CD4-positive, CD25-positive, alpha-beta regulatory T cell (primary cell): ENCODE measurements at regions not wholly inside any gene's neighbourhood (a gene's known extent, or its start where the extent isn't known, plus 50 kb on each side); places are given as distances from the start of the nearest gene placed in this dataset.
A peak's percentile ranks its signal among the peaks of the same experiment; 100 is the strongest.
"Not testable (repeated sequence)": the region's sequence is repeated elsewhere in the genome, so short reads cannot be mapped to it uniquely, and the experiment has no call there.

ENCODE experiments used
- ATAC-seq, 2 donors: fragments of 150-1000 bp; cut with Tn5 transposase; one replicate each; pipeline ENCODE4 v1.10.0; 2021; ENCODE audit warnings: low read depth in 2 of 2, moderate number of reproducible peaks in 2 of 2, moderate library complexity in 1 of 2
- DNase-seq, 3 donors: peaks; one replicate each; pipeline versions ENCODE4 v3.0.0 to v3.0.0-alpha.2; 2012 to 2022; ENCODE audit warnings: mixed read lengths in 1 of 3
- H3K27ac ChIP-seq: one replicate; pipeline ENCODE4 v1.7.0; 2013; ENCODE audit warnings: mild to moderate bottlenecking, low read length; ENCODE audit not compliant: insufficient read depth, poor library complexity, severe bottlenecking
- H3K27me3 ChIP-seq: one replicate; pipeline ENCODE4 v1.7.0; 2013; ENCODE audit warnings: low read length; ENCODE audit not compliant: control insufficient read depth, insufficient read depth
- H3K36me3 ChIP-seq: one replicate; pipeline ENCODE4 v1.7.0; 2013; ENCODE audit warnings: mild to moderate bottlenecking, low read length, moderate library complexity; ENCODE audit not compliant: control insufficient read depth, insufficient read depth
- H3K4me1 ChIP-seq: 2 replicates; pipeline ENCODE4 v1.7.0; 2013; ENCODE audit warnings: mild to moderate bottlenecking, low read length; ENCODE audit not compliant: insufficient read depth, control insufficient read depth, poor library complexity, severe bottlenecking
- H3K4me3 ChIP-seq: one replicate; pipeline ENCODE4 v1.7.0; 2013; ENCODE audit warnings: low read depth, mild to moderate bottlenecking, low read length, moderate library complexity
- H3K9me3 ChIP-seq, 2 experiments: 1 replicate in 1 of 2; 2 replicates in 1 of 2; pipeline ENCODE4 v1.7.0; 2013; ENCODE audit warnings: low read length in 2 of 2, mild to moderate bottlenecking in 1 of 2, moderate library complexity in 1 of 2; ENCODE audit not compliant: control insufficient read depth in 2 of 2
- H3K27ac Mint-ChIP-seq, 3 donors: one replicate each; pipeline ENCODE4 v1.8.0; 2020 to 2022; ENCODE audit warnings: mild to moderate bottlenecking in 3 of 3, mixed read lengths in 3 of 3, moderate library complexity in 2 of 3
- H3K27me3 Mint-ChIP-seq: one replicate; pipeline ENCODE4 v1.8.0; 2022; ENCODE audit warnings: mild to moderate bottlenecking, mixed read lengths
- H3K36me3 Mint-ChIP-seq: one replicate; pipeline ENCODE4 v1.8.0; 2020; ENCODE audit warnings: mixed read lengths
- H3K4me1 Mint-ChIP-seq, 4 donors: one replicate each; pipeline ENCODE4 v1.8.0; 2020 to 2022; ENCODE audit warnings: mixed read lengths in 4 of 4, mild to moderate bottlenecking in 1 of 4
- H3K4me3 Mint-ChIP-seq, 4 donors: one replicate each; pipeline ENCODE4 v1.8.0; 2020 to 2022; ENCODE audit warnings: mild to moderate bottlenecking in 4 of 4, mixed read lengths in 4 of 4, moderate library complexity in 3 of 4
- H3K9me3 Mint-ChIP-seq, 7 donors: one replicate each; pipeline ENCODE4 v1.8.0; 2020 to 2022; ENCODE audit warnings: mixed read lengths in 7 of 7, mild to moderate bottlenecking in 3 of 7, moderate library complexity in 2 of 7

DNA sequence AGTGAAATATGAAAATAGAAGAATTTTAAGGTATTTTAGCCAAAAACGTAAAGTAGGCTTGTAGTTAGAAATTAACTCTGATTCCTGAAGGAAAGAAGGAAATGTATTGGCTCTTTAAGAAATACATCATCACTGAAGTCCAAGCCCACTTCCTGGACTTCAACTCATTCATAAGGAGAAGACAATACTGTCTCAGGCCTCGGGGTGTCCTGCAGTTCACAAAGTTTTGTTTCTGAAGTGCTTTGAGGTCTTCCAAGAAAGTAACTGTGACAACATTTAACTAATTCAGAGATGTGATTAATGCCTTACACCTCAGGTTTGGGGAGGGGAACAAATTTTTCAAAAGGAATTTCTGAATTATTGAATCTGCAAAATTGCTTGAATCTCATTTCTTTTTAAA lies 65.8 kb upstream of the STARD13 start:
- Mint-ChIP-seq H3K27ac (no peak overlapping the region), H3K36me3 (no peaks in the 10 kb centered on the region), H3K27me3 (peaks cover 19% of the 10 kb centered on the region), H3K4me1 (peaks cover 0 to 2% (median 0%) of the 10 kb centered on the region in 4 donors), H3K4me3 (no peak overlapping the region), H3K9me3 (peaks cover 0 to 2% (median 0%) of the 10 kb centered on the region in 7 donors)
- Histone ChIP-seq H3K27ac (no peak overlapping the region), H3K4me1 (no peaks in the 10 kb centered on the region), H3K4me3 (no peak overlapping the region), H3K9me3 (no peaks in the 10 kb centered on the region), H3K27me3 (peaks cover 27% of the 10 kb centered on the region), H3K36me3 (no peaks in the 10 kb centered on the region)
- ATAC-seq, result no peak
- no peak for DNase-seq

GRCh38 chr13:33352041-33352440 lies 66.5 kb upstream of the STARD13 start:
- Mint-ChIP-seq H3K27me3 (peaks cover 22% of the 10 kb centered on the region), H3K27ac (no peak overlapping the region), H3K36me3 (no peaks in the 10 kb centered on the region), H3K4me3 (no peak overlapping the region), H3K9me3 (peaks cover 0 to 2% (median 0%) of the 10 kb centered on the region in 7 donors), H3K4me1 (peaks cover 0 to 2% (median 0%) of the 10 kb centered on the region in 4 donors)
- DNase-seq, result no peak
- H3K27me3 ChIP-seq, result peaks cover 27% of the 10 kb centered on the region
- no peak overlapping the region for H3K27ac ChIP-seq
- H3K36me3 ChIP-seq, result no peaks in the 10 kb centered on the region
- ATAC-seq, result no peak
- no peak overlapping the region for H3K4me3 ChIP-seq
- no peaks in the 10 kb centered on the region for H3K4me1 ChIP-seq
- H3K9me3 ChIP-seq, result no peaks in the 10 kb centered on the region

- no peak overlapping the region for H3K27ac Mint-ChIP-seq
- H3K36me3 Mint-ChIP-seq, result no peaks in the 10 kb centered on the region
- H3K4me3 Mint-ChIP-seq, result no peak overlapping the region
- Histone ChIP-seq H3K4me3 (no peak overlapping the region), H3K9me3 (no peaks in the 10 kb centered on the region), H3K4me1 (no peaks in the 10 kb centered on the region), H3K27ac (no peak overlapping the region), H3K27me3 (peaks cover 27% of the 10 kb centered on the region), H3K36me3 (no peaks in the 10 kb centered on the region)
- H3K9me3 Mint-ChIP-seq, result peaks cover 0 to 2% (median 0%) of the 10 kb centered on the region in 7 donors
- DNase-seq, result no peak
- ATAC-seq, result no peak
- H3K27me3 Mint-ChIP-seq, result peaks cover 27% of the 10 kb centered on the region
- peaks cover 0 to 2% (median 0%) of the 10 kb centered on the region in 4 donors for H3K4me1 Mint-ChIP-seq
Measured at GRCh38 chr13:33352526-33352925, 67.0 kb upstream of the STARD13 start.

DNA sequence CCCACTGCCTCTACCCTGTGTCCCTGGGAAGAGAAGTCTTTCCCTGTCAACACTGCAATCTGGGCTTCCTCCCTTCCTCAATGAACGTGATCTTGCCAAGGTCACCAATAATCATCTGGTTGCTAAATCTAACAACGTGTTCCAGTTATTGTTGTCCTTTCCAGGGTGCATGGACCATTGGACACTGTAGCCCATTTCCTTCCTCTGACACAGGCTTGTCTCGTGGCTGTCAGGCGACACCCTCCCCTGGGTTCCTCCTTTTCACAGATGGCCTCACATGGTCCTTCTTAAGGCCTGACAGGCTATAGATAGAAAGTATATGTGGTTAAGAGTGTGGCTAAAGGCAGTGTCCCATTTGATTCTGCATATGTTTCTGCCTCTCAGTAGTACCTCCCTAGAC lies 67.7 kb upstream of the STARD13 start:
- H3K4me1 Mint-ChIP-seq, result peaks cover 0 to 2% (median 0%) of the 10 kb centered on the region in 4 donors

GRCh38 chr13:33353646-33354045 lies 68.1 kb upstream of the STARD13 start:
- peaks cover 27% of the 10 kb centered on the region for H3K27me3 Mint-ChIP-seq
- no peak overlapping the region for H3K27ac Mint-ChIP-seq
- peaks cover 0 to 2% (median 0%) of the 10 kb centered on the region in 4 donors for H3K4me1 Mint-ChIP-seq
- no peaks in the 10 kb centered on the region for H3K36me3 Mint-ChIP-seq
- peaks cover 0 to 2% (median 0%) of the 10 kb centered on the region in 7 donors for H3K9me3 Mint-ChIP-seq
- no peak overlapping the region for H3K4me3 ChIP-seq
- peaks cover 22% of the 10 kb centered on the region for H3K27me3 ChIP-seq
- no peak for DNase-seq
- no peaks in the 10 kb centered on the region for H3K4me1 ChIP-seq
- H3K36me3 ChIP-seq, result no peaks in the 10 kb centered on the region
- no peak overlapping the region for H3K27ac ChIP-seq
- ATAC-seq, result no peak
- no peak overlapping the region for H3K4me3 Mint-ChIP-seq
- no peaks in the 10 kb centered on the region for H3K9me3 ChIP-seq

More for the DNA sequence above, 67.7 kb upstream of the STARD13 start:
- no peak overlapping the region for H3K27ac ChIP-seq
- no peaks in the 10 kb centered on the region for H3K36me3 Mint-ChIP-seq
- no peak for DNase-seq
- H3K9me3 ChIP-seq, result no peaks in the 10 kb centered on the region
- H3K27ac Mint-ChIP-seq, result no peak overlapping the region
- H3K4me3 Mint-ChIP-seq, result no peak overlapping the region
- no peaks in the 10 kb centered on the region for H3K4me1 ChIP-seq
- peaks cover 0 to 2% (median 0%) of the 10 kb centered on the region in 7 donors for H3K9me3 Mint-ChIP-seq
- H3K27me3 Mint-ChIP-seq, result peaks cover 27% of the 10 kb centered on the region
- no peak overlapping the region for H3K4me3 ChIP-seq
- peak in 1 of 2 donors; percentile 31 for ATAC-seq
- H3K27me3 ChIP-seq, result peaks cover 25% of the 10 kb centered on the region
- H3K36me3 ChIP-seq, result no peaks in the 10 kb centered on the region

DNA sequence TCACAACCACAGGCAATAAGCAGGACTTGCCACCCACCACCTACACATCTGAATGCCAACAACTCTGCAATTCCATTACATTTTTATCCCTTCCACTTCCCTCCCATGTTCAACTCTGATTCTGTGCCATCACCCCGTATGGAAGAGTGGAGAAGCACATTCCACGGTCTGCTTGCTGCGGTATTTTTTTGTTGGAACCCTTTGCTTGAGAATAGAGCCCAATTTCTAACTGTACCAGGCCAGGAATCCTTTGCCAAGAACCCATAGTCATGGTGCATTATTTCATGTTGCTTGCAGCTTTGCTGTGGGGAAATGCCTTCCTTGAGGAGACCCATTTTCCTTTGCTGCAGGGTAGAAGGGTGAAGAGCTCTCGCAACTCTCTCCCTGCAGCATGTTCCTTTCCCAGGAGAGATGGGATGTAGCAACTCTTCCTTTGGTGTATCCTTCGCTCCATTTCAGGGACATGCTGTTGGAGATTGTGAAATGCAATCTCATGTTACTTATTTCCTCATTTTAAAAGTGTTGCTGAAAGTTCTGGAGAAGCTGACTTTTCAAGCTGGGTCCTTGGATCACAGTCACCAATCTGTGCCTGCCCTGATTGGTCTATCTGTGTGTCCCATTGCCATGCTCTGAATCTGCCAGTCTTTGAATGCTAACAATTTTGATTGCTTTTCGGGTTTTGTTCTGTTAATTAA lies 69.8 kb upstream of the STARD13 start:
- no peaks in the 10 kb centered on the region for H3K4me1 ChIP-seq
- Mint-ChIP-seq H3K9me3 (peaks cover 0 to 6% (median 0%) of the 10 kb centered on the region in 7 donors), H3K27ac (no peak overlapping the region), H3K4me3 (no peak overlapping the region), H3K36me3 (no peaks in the 10 kb centered on the region), H3K27me3 (peaks cover 32% of the 10 kb centered on the region), H3K4me1 (peaks cover 0 to 2% (median 0%) of the 10 kb centered on the region in 4 donors)
- peaks cover 15% of the 10 kb centered on the region for H3K27me3 ChIP-seq
- no peaks in the 10 kb centered on the region for H3K9me3 ChIP-seq
- H3K27ac ChIP-seq, result no peak overlapping the region
- no peak overlapping the region for H3K4me3 ChIP-seq
- no peak for ATAC-seq
- no peak for DNase-seq
- H3K36me3 ChIP-seq, result no peaks in the 10 kb centered on the region

GRCh38 chr13:33358076-33358475 lies 72.5 kb upstream of the STARD13 start:
- not testable (repeated sequence) for H3K4me1 ChIP-seq, H3K27ac ChIP-seq, H3K4me1 Mint-ChIP-seq, H3K27me3 ChIP-seq, H3K36me3 Mint-ChIP-seq, DNase-seq, H3K27ac Mint-ChIP-seq, H3K9me3 ChIP-seq, H3K4me3 ChIP-seq, H3K9me3 Mint-ChIP-seq, ATAC-seq, H3K36me3 ChIP-seq, H3K4me3 Mint-ChIP-seq
- H3K27me3 Mint-ChIP-seq, result peaks cover 28% of the 10 kb centered on the region
